RWPE2 (cell line): ENCODE measurements at regions not wholly inside any gene's neighbourhood (a gene's known extent, or its start where the extent isn't known, plus 50 kb on each side); places are given as distances from the start of the nearest gene placed in this dataset.

ENCODE experiments used
- ATAC-seq: fragments of 200-7000 bp; cut with Tn5 transposase; 3 replicates; pipeline ENCODE4 v1.9.1; 2021; ENCODE audit warnings: low read depth
- DNase-seq: peaks from one replicate; pipeline ENCODE4 v3.0.0-alpha.2; 2020; ENCODE audit warnings: low spot score
- H3K27ac ChIP-seq: fragments of 450-650 bp; 2 replicates; pipeline ENCODE4 v1.5.1; 2017; ENCODE audit warnings: mild to moderate bottlenecking; ENCODE audit not compliant: poor library complexity, severe bottlenecking
- H3K27me3 ChIP-seq: fragments of 250-450 bp; sonication (Bioruptor Pico); 2 replicates; pipeline ENCODE4 v1.5.1; 2021; ENCODE audit warnings: mild to moderate bottlenecking, moderate library complexity; ENCODE audit not compliant: insufficient read depth, poor library complexity, severe bottlenecking
- H3K36me3 ChIP-seq: fragments of 250-450 bp; sonication (Bioruptor Pico); 2 replicates; pipeline ENCODE4 v1.5.1; 2020; ENCODE audit warnings: low read depth, mild to moderate bottlenecking, moderate library complexity
- H3K4me1 ChIP-seq: fragments of 250-450 bp; sonication (Bioruptor Pico); 2 replicates; pipeline ENCODE4 v1.5.1; 2021; ENCODE audit warnings: mild to moderate bottlenecking, moderate library complexity; ENCODE audit not compliant: insufficient read depth, poor library complexity, severe bottlenecking
- H3K4me3 ChIP-seq: fragments of 250-450 bp; sonication (Bioruptor Pico); 2 replicates; pipeline ENCODE4 v1.5.1; 2021; ENCODE audit warnings: mild to moderate bottlenecking, moderate library complexity; ENCODE audit not compliant: severe bottlenecking
- H3K9me3 ChIP-seq: fragments of 250-450 bp; sonication (Bioruptor Pico); 2 replicates; pipeline ENCODE4 v1.5.1; 2021; ENCODE audit warnings: mild to moderate bottlenecking, moderate library complexity; ENCODE audit not compliant: severe bottlenecking
- CTCF ChIP-seq: fragments of 450-650 bp; IDR thresholded peaks from one replicate; pipeline ENCODE4 v1.5.1; 2017; ENCODE audit warnings: mild to moderate bottlenecking, moderate library complexity; ENCODE audit not compliant: poor library complexity, severe bottlenecking

GRCh38 chr12:30863839-30864238 lies 62.7 kb upstream of the TSPAN11 start:
- no peak for DNase-seq
- Histone ChIP-seq H3K9me3 (no peaks in the 10 kb centered on the region), H3K4me1 (no peaks in the 10 kb centered on the region), H3K27me3 (no peaks in the 10 kb centered on the region), H3K4me3 (no peak overlapping the region), H3K27ac (no peak overlapping the region), H3K36me3 (no peaks in the 10 kb centered on the region)
- TF ChIP-seq CTCF = no peak
- no peak for ATAC-seq

GRCh38 chr12:30862486-30862885 lies 64.1 kb upstream of the TSPAN11 start:
- no peaks in the 10 kb centered on the region for H3K9me3 ChIP-seq
- DNase-seq = no peak
- H3K36me3 ChIP-seq = no peaks in the 10 kb centered on the region
- no peak overlapping the region for H3K27ac ChIP-seq
- TF ChIP-seq CTCF = no peak
- no peaks in the 10 kb centered on the region for H3K4me1 ChIP-seq
- H3K27me3 ChIP-seq = no peaks in the 10 kb centered on the region
- ATAC-seq = no peak
- no peak overlapping the region for H3K4me3 ChIP-seq

GRCh38 chr12:30859226-30859625 lies 67.3 kb upstream of the TSPAN11 start:
- Histone ChIP-seq H3K4me3 (no peak overlapping the region), H3K4me1 (no peaks in the 10 kb centered on the region), H3K27ac (no peak overlapping the region), H3K9me3 (no peaks in the 10 kb centered on the region), H3K27me3 (no peaks in the 10 kb centered on the region), H3K36me3 (no peaks in the 10 kb centered on the region)
- ATAC-seq (no peak), DNase-seq (no peak)
- no peak for TF ChIP-seq CTCF

GRCh38 chr12:30858471-30858870 lies 68.1 kb upstream of the TSPAN11 start:
- no peak for TF ChIP-seq CTCF
- no peaks in the 10 kb centered on the region for H3K9me3 ChIP-seq
- H3K27ac ChIP-seq = no peak overlapping the region
- ATAC-seq (no peak), DNase-seq (no peak)
- no peaks in the 10 kb centered on the region for H3K4me1 ChIP-seq
- H3K4me3 ChIP-seq = no peak overlapping the region
- H3K36me3 ChIP-seq = no peaks in the 10 kb centered on the region
- H3K27me3 ChIP-seq = no peaks in the 10 kb centered on the region

GRCh38 chr12:30853561-30854133 lies 72.9 kb upstream of the TSPAN11 start:
- Histone ChIP-seq H3K27ac (no peak overlapping the region), H3K4me1 (no peaks in the 10 kb centered on the region), H3K9me3 (no peaks in the 10 kb centered on the region), H3K4me3 (no peak overlapping the region), H3K36me3 (no peaks in the 10 kb centered on the region), H3K27me3 (no peaks in the 10 kb centered on the region)
- no peak for TF ChIP-seq CTCF
- ATAC-seq = no peak
- no peak for DNase-seq
